ENCODE measurements at regions not wholly inside any gene's neighbourhood (a gene's known extent, or its start where the extent isn't known, plus 50 kb on each side); places are given as distances from the start of the nearest gene placed in this dataset.

DNA sequence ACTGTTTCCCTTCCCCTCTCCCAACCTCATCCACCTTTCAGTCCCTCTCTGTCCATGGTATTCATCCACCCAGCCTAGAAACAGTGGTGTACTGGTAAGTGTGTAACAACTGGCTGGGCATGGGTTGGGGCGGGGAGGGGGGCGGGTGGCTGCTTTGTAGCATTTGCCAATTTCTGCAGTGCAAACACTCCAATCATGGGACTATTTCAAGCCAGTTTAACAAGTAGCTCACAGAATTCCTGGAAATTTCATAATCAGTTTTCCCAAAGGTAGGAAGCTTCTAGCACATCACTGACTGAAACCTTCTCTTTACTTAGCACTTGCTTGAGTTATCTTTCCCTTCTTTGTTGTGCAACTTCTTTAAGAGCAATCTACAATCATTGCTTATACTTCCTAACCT is 100.8 kb upstream of the WASF3 start:
- no peak for DNase-seq (ENCODE audit: low spot score)

DNA sequence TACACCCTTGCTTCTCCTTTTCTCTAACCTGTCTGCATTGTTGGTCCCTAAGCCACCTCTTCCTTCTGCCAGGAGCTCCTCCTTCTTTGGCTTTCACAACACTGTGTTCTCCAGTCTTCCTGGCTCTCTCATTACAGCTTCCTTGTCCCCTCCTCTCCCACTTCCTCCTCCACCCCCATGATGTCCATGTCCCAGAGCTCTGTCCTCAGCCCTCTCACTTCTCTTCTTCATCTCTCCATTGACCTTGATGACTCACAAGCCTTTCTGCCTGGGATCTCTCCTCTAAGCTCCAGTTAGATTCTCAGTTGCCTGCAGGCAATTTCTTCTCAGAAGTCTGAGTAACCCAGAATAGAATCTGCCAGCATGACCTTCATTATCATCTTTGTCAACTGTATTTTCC is 100.3 kb upstream of the WASF3 start:
- no peak for DNase-seq (ENCODE audit: low spot score)

DNA sequence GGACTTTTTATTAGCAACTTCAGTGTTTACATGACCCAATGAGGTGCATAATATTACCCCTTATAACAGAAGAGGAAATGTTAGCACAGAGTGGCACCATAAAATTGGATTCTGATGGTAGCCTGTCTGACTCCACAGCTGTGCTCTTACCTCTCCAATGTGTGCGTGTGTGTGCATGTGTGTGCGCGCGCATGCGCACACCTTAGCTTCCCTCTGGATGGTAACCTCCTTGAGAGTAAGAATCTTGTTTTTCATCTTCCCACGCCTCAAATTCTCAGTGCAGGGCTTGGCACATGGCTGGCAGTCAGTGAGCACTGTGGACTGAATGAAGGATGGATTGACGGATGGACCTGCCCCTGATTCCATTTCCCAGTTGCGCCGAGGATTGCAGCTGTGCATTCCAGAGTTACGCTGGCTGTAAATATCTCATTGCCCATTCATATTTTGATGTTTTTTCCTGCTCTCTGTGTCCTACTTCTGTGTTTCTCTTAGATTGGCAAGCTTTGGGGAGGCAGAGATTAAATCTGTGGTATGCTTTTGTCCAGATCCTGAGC is 99.2 kb upstream of the WASF3 start:
- no peak for DNase-seq (ENCODE audit: low spot score)

DNA sequence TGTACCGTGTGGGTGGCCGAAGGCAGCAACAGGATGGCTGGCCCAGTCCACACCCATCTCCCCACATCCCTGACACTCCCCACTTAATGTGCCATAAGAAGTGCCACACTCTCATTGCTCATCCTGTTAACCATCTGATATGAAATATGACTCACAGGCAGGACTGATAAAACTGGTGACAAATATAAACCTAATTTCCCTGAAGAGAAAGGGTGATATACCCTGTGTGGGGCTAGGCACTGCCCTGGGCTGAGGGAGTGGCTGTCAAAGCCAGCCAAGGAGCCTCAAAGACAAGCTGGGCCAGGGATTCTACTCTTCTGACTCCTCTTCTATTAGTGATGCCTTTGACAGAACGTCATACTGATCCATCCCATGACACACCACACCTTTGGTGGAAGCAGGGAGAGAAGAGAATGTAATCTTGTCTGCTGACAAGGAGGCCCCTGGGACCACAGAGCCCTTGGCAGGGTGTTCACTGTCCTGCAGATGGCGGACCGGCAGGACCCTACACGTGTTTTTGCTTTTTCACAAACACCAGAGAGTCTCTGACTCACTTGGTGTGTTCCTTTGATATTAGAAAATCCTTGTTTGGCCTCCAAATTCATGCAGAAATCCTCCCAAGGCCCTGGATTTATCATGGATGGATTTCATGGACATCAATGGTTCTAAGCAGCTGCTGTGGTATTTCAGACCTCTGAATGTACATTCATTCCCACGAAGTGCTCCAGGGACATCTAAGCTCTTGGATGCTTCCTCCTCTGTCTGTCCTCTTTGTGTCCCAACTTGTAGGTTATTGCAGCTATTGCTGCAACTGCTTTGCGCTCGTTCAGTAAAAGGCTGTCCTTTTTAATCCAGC is 98.0 kb upstream of the WASF3 start:
- DNase-seq (ENCODE audit: low spot score): no peak

DNA sequence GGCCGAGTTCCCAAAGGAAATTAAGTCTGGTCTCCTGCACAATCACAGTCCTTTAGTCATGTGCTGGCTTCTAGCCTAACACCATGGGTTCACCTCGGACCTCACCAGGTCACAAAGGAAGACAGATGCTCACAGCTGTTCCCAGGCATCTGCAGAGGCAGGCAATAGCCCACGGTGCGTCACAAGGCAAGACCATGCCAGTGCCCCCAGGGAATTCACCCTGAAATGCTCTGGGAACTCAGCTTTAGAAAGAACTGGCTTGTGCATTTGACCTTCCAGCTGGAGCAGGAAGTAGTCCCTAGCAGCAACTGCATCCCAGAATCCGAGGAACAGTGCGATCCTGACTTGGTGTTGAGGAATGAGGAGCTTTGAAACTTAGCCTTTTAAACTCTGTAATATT is 96.8 kb upstream of the WASF3 start:
- no peak for DNase-seq (ENCODE audit: low spot score)

DNA sequence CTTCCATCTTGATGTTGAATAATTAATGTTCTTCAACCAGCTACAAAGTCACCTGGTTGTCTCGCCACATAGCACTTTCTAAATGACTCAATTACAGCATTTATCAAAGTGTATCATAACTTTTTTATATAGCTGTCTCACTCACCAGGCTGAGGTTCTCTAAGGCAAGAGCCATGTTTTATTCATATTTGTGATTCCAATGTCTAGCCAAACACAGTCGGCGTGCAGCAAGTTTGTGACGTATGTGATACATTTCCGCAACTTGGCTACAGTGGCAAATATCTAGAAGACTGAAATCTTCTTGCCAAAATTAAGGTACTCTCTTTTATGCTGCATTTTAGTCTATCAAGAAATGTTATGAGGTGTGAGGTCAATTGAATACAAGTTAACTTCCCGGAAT is 94.2 kb upstream of the WASF3 start:
- DNase-seq (ENCODE audit: low spot score): no peak

DNA sequence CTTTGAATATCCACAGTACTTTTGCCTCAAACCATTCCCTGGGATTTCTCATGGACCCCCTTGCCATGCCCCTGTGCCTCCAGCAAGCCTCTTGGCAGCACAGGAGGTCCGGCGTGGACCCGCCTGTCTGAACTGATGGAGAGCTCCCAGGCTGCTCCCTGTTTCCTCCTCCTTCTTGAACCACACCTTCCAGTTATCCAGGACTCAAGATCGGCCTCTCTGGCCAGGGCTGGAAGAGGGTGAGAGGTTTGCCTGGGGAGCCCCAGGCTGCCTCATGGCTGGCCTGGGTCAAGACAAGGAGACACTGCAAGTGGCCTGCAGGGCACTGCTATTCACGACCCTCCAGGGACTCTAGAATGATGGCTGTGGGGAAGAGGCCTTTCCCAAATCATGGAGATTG is 93.6 kb upstream of the WASF3 start:
- DNase-seq (ENCODE audit: low spot score): no peak

DNA sequence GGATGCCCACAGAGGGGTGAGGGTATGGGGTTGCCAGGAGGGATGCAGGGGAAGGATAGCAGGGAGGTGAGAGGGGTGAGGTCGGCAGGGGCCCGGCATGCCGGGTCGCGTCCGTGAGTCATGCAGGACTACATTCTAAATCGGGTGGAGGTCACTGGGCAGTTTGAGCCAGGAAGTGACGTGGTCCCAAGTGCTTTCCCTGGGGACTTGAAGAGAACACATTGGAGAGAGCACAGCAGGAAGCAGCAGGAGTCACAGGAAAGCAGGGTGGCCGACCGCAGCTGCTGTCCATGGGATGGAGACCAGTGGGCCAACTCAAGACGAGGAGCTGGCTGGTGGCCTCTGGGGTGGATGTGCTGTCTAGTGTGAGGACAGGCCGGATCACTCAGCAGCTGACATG is 92.0 kb upstream of the WASF3 start:
- no peak for DNase-seq (ENCODE audit: low spot score)

DNA sequence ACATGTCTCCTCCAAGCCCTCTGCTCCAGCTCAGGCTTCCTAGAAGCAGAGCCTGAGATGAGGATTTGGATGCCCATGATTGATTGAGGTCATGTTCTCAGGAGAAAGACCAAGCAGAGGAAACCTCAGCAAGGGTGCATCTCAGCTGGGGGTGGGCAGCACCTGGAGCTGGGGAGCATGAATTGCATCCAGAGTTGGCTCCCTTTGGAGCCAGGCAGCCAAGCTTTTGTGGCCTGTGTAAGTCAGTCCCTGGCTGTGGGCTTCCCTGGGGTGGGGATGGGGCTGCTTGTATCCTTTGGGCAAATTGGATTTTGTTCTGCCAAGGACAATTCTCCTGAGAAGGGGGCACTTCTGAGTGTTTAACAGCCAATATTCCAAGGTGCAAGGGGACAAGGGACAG is 91.5 kb upstream of the WASF3 start:
- DNase-seq (ENCODE audit: low spot score): no peak

DNA sequence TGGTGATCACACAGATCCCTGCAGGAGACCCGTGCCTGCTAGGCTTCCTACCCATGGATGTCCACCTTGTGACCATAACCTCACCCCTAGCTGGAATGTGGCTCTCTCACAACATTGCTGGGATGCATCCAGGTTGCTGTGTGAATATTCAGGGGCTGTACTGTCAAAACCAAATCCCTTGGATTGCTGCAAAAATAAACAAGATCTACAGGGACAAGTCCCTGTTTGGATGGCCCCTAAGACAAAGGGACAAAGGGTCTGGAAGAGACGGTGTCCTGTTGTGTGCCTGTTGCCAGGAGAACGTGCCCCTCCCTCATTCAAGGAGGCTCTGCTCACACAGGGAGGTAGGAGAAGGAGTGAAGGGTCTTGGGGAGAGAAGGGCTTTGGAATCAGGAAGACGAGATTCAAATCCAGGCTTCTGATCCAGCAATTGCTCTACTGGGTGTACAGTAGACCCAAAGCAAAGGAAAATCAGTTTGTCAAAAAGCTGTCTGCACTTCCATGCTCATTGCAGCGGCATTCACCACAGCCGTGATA is 89.2 kb upstream of the WASF3 start:
- DNase-seq (ENCODE audit: low spot score): no peak

DNA sequence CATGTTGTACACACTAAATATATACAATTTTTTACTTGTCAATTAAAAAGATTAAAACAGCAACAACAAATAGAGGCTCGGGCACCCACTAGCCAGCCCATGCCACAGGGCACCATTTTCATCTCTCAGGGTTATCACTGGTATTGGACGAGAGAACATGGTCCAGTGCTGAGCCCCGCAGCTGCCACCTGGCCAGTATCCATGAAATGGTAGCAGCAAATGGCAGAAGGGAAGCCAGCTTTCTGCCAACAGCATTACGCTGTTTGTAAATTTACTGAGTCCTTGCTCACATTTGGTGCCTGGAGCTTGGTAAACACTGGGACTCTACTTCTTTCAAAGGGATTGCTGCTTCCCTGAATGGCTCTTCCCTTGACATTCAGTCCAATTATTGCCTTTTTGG is 87.9 kb upstream of the WASF3 start:
- no peak for DNase-seq (ENCODE audit: low spot score)

DNA sequence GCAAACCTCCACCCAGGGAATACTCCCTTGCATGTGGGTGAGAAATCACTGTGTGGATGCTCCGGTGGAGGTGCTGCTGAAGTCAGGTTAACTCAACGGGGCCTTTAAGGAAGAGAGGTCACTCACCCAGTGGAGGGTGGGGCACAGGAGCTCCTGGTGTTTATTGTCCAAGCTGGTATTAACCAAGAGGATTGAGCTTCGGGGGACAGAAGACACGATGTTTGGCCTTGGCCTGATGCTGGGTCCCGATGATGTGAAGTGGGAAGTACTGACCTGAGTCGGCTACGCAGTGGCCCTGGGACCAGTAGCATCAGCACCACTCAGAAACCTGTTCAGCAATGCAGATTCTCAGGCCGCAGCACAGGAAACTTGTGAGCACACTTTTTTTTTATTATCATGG is 85.7 kb upstream of the WASF3 start:
- no peak for DNase-seq (ENCODE audit: low spot score)

DNA sequence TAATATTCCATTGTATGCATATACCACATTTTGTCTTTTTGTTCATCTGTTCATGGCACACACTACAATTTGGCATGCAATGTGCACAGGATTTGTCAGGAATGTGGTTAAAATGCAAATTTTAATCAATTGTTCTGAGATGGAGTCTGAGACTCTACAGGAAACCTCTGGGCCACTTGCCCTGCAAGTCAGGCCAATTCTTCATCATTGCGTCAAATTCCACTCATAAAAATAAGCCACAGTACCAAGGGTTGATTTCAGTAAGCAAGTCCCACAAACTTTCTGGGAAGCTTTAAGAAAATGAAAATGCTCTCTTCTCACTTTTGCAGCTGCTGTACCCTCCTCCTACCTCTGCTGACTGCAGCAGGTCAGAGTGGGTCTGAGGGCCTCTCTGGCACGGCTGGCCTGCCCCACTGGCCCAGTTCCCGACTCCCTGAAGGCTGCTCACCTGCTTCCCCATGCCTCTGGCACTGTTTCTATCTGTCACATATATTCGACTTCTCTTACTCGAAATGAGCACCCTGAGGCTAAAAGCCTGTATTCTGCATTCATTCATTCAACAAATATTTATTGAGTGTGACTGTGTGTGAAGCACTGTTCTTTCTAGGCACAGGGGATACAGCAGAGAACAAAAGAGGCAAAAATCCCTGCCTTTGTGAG is 83.8 kb upstream of the WASF3 start:
- DNase-seq (ENCODE audit: low spot score): no peak

DNA sequence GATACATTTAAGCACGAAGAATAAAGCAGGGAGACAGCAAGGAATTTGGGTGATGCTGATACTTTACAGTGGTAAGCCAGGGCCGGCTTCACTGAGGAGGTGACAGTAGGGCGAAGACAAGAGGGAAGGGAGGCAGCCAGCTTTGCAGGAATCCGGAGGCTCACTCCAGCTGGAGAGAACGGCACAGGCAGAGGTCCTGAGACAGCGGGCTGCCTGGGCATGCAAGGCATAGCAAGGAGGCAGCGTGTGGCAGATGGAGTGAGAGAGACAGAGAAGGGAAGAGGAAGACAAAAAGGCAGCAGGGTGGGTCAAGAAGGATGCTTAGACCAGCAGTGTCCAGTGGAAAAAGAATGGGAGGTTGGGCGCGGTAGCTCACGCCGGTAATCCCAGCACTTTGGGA is 83.2 kb upstream of the WASF3 start:
- no peak for DNase-seq (ENCODE audit: low spot score)

DNA sequence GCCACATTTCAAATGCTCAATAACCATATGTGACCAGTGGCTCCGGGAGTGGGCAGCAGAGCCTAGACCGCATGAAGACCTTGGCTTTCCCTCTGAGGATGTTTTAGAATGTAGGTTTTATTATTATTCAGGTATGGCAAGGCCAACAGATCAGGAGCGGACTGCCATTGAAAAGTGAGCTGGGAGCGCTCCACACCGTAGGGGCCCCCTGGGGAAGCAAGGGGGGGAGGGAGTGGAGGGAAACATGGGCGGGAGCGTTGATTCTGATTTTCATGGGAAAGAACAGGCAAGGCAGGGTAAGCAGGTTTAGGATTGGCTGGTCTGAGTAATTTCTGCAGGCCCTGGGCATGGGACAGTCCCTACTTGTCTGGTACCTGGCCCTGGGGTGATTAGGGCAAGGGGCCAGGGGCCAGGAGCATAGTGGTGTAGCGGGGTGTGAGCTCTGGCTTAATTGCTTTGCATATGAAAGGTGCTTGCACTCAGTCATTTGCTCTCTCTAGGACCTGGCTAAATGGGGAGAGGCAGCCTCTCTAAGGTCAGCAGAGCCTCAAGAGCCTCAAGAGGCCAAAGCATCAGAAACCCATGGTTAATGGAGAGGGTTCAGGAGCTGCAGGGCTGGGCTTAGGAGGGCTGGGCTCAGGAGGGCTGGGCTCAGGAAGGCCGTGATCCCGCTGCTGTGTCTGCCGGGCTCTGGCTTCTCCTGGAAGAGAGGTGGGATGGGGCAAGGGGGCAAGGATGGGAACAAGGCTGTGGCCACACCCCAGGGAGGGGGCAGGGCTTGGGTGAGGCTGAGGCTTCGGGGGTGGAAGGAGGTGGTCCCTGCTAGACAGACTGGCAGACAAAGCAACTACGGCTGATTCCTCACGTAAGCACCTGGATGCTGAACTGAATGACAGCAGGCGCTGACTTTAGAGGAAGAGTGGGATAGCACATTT is 82.0 kb upstream of the WASF3 start:
- DNase-seq (ENCODE audit: low spot score): no peak

DNA sequence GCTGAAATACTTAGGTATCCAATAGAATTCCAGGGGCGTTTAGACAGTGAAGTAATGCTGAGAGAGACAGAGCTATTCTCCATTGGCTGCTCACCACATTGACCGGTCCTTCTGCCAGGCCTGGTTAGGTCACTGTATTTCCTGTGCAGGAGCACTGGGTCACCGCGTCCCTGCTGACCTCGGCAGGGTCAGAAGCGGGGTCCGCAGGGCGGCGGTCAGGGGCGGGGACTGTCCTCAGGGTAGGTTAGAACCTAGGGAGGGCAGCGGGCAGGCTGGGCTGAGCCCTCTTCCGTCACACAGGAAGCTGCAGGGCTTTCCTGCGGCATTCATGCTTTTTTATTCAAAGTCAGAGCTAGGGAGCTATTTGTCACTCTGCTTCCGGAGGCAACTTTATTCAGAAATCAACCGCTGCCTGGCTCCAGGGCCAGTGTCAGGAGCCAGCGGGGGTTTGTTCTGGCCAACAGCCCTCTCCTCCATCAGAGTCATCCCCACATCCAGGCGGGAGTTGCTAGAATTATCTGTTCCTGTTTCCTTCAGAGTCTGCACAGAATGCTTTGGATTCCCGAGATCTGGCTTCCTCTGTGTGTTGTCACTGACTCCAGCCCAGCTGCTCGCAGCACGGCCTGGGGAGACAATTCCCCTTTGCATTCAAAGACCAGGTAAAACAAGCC is 81.2 kb upstream of the WASF3 start:
- DNase-seq (ENCODE audit: low spot score): no peak

DNA sequence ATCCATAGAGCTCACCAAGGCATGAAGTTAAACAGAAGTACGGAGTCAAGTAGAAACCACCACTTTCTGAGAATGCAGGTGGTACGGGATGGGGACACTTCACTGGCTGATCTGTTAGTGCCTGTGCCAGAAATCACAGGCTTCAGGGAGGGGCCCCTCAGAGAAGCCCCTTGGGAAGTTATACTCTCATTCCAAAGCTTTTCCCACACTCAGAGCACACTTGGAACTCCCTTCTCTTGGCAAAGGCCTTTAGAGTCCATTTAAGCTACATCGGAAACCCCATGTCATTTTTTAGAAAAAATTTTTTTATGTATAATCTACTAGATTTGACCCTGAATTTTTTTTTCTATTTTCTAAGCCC is 80.7 kb upstream of the WASF3 start:
- DNase-seq (ENCODE audit: low spot score): no peak

DNA sequence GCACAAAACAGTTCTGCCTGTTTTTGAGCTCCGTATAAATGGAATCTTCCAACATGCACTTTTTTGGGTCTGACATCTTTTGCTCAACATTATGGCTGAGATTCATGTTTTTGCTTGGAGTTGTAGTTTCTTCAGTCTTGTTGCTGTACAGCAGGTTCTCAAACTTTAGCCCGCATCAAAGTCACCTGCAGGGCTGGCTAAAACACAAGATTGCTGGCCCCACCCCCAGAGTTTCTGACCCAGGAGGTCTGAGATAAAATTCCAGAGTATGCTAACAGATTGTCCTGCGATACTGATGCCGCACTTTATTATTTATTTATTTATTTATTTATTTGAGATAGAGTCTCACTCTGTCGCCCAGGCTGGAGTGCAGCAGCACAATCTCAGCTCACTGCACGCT is 79.8 kb upstream of the WASF3 start:
- DNase-seq (ENCODE audit: low spot score): no peak

DNA sequence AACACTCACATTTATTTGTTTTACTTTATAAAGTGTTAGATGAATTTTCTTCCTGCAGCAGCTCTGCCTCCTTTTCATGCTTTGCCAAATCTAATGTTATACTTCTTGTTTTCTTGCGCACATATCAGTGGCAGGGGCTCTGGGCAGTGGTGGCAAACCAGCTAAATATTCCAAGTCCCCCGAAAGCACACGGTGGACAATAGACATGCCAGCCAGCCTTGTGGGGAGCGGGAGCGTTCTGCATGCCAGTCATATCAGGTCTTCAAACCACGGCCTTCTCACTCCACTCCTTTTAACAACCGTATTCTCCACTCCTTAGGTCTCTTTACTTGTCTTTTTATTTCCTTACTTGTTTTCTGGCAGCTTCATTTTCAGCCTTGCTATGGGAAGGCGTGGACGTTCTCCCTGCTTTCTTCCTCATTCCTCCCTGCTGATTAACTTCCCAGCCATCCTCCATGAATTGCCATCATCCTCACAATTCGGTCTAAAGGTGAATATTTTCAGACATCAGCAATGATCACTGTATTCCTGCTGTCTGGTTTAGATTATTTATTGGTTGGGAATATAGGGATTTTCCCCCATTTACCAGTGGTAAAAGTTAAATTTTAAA is 77.1 kb upstream of the WASF3 start:
- peak; percentile 39 for DNase-seq (ENCODE audit: low spot score)

DNA sequence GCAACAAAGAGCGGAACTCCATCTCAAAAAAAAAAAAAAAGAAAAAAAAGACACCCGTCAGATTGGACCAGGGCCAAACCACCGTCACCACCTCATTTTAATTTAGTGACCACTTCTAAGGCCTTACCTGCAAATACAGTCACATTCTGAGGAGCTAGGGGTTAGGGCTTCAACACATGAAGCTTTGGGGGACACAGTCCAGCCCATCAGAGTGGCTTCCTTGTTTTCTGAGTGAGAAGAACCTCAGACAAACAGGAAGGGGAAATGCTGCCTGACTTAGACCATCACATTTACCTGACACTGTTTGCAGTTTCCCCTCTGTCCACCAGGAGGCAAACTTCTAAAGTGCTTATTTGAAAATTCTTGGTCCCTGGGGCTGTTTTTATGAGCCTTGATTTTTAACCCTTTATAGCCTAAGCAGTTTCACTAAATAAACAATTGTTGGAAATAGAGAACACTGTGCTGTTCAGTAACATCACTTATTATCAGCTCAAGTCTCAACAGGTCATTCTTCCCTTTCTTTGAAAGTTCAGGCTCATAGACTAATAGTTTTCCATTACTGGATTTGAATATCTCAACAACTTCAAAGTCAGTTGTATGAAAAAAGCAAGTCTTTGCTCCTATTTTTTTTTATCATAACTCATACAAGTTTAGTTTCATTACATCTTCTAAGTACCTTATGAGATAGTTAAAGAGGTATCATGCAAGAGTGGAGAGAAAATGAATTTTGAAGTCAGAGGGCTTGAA is 74.9 kb upstream of the WASF3 start:
- peak; percentile 76 for DNase-seq (ENCODE audit: low spot score)

DNA sequence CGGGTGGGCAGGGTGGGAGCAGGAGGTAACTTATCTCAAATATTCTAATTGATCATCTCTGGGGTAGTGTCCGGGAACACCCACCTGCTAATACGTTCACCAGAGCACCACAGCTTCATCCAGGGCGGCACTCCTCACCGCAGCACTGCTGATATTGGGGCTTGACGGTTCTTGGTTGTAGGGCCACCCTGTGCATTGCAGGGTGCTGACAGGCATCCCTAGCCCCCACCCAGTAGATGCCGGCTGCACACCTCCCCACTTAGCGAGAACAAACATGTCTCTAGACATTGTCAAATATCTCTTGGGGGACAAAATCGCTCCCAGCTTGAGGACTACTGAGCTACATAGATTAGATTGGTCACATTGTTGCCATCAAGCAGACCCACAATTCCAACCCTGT is 73.9 kb upstream of the WASF3 start:
- DNase-seq (ENCODE audit: low spot score): no peak

All from AG08396 (cell line).